CD8-positive, alpha-beta memory T cell (primary cell): ENCODE measurements at regions not wholly inside any gene's neighbourhood (a gene's known extent, or its start where the extent isn't known, plus 50 kb on each side); places are given as distances from the start of the nearest gene placed in this dataset.

Source experiments
- CTCF ChIA-PET: fragments of 350-600 bp; sonication (Branson Sonifier 250); formaldehyde crosslinking; loops from one replicate; lab custom pipeline; 2021; ENCODE audit warnings: antibody characterized with exemption; lab: Charles Lee
- POLR2A ChIA-PET: fragments of 350-600 bp; sonication (Branson Sonifier 250); formaldehyde crosslinking; loops from one replicate; lab custom pipeline; 2021; ENCODE audit warnings: antibody characterized with exemption; lab: Charles Lee
- DNase-seq, 5 donors: peaks; one replicate each; pipeline versions ENCODE4 v3.0.0 to v3.0.0-alpha.2; 2020 to 2022; ENCODE audit warnings: mixed read lengths in 1 of 5
- H3K27ac ChIP-seq: one replicate; pipeline ENCODE4 v1.7.0; 2013; ENCODE audit warnings: low read depth, mild to moderate bottlenecking, low read length, moderate library complexity
- H3K27me3 ChIP-seq: 2 replicates; pipeline ENCODE4 v1.7.0; 2013; ENCODE audit warnings: low read length, mild to moderate bottlenecking; ENCODE audit not compliant: insufficient read depth, poor library complexity, severe bottlenecking
- H3K36me3 ChIP-seq: 2 replicates; pipeline ENCODE4 v1.7.0; 2013; ENCODE audit warnings: mild to moderate bottlenecking, low read length, moderate library complexity; ENCODE audit not compliant: insufficient read depth
- H3K4me1 ChIP-seq: 2 replicates; pipeline ENCODE4 v1.7.0; 2013; ENCODE audit warnings: mild to moderate bottlenecking, low read length, moderate library complexity; ENCODE audit not compliant: insufficient read depth
- H3K4me3 ChIP-seq: 2 replicates; pipeline ENCODE4 v1.7.0; 2013; ENCODE audit warnings: mild to moderate bottlenecking, low read length
- H3K9me3 ChIP-seq: 2 replicates; pipeline ENCODE4 v1.7.0; 2013; ENCODE audit warnings: mild to moderate bottlenecking, low read length
- H3K27ac Mint-ChIP-seq, 8 donors: one replicate each; pipeline ENCODE4 v1.8.0; 2020 to 2021; ENCODE audit warnings: mixed read lengths in 8 of 8, mild to moderate bottlenecking in 6 of 8, inconsistent platforms in 3 of 8, moderate library complexity in 3 of 8
- H3K27me3 Mint-ChIP-seq, 2 donors: one replicate each; pipeline ENCODE4 v1.8.0; 2020 to 2021; ENCODE audit warnings: mixed read lengths in 2 of 2, mild to moderate bottlenecking in 1 of 2, moderate library complexity in 1 of 2
- H3K36me3 Mint-ChIP-seq, 3 donors: one replicate each; pipeline ENCODE4 v1.8.0; 2020 to 2021; ENCODE audit warnings: mixed read lengths in 3 of 3, inconsistent platforms in 1 of 3, mild to moderate bottlenecking in 1 of 3
- H3K4me1 Mint-ChIP-seq, 3 donors: one replicate each; pipeline ENCODE4 v1.8.0; 2020 to 2021; ENCODE audit warnings: mixed read lengths in 3 of 3, inconsistent platforms in 1 of 3, mild to moderate bottlenecking in 1 of 3
- H3K4me3 Mint-ChIP-seq, 7 donors: one replicate each; pipeline ENCODE4 v1.8.0; 2020 to 2021; ENCODE audit warnings: mixed read lengths in 7 of 7, mild to moderate bottlenecking in 6 of 7, moderate library complexity in 4 of 7, inconsistent platforms in 2 of 7
- H3K9me3 Mint-ChIP-seq, 5 donors: one replicate each; pipeline ENCODE4 v1.8.0; 2020 to 2022; ENCODE audit warnings: mixed read lengths in 5 of 5, mild to moderate bottlenecking in 3 of 5, moderate library complexity in 2 of 5, inconsistent platforms in 1 of 5

DNA sequence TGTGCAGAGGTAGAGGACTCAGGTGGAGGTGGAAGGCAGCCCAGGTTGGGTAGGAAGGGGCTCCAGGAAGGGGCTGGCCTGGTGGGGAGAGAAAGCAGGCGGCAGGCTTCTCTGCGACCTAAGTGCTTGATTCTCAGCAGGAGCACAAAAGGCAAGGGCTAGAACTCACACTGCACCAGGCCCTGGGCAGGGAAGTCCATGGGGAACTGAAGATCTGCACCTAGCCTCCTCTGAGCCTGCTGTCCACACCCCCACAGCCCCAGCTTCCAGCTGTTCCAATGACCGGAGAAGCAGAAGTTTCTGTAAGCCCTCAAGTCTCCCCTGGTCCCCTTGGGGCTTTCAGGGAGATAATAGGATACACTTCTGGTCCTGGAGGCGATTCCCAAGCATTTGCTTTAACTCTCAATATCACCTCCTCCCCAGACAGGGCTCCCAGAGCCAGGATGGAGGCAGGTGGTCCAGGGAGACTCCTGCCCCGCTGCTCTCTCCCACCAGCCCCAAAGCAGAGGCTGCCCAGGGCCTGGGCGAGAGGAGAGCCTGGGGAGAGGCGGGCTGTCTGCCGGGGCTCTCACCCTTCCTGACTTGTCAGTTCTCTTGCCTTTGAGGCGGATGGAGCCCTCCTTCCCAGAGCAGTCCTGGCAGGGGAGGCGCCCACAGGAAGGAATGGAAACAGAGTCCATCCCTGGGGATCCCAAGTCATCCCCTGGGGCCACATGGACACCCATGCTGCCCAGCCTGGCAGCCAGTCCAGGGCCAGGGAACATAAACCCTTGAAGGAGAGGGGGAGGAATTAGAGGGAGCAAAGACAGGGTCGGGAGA lies 126.0 kb downstream of the RBFOX3 start:
- Mint-ChIP-seq H3K4me1 (no peaks in the 10 kb centered on the region), H3K27ac (no peak overlapping the region), H3K36me3 (no peaks in the 10 kb centered on the region), H3K4me3 (no peak overlapping the region), H3K9me3 (no peaks in the 10 kb centered on the region), H3K27me3 (peaks cover 33 to 71% of the 10 kb centered on the region in 2 donors)
- Histone ChIP-seq H3K4me3 (no peak overlapping the region), H3K36me3 (no peaks in the 10 kb centered on the region), H3K27ac (no peak overlapping the region), H3K9me3 (no peaks in the 10 kb centered on the region), H3K4me1 (no peaks in the 10 kb centered on the region), H3K27me3 (peaks cover 10% of the 10 kb centered on the region)
- ChIA-PET CTCF (no interaction called here), POLR2A (no interaction called here)
- no peak for DNase-seq

- CTCF ChIA-PET: no interaction called here
- no peaks in the 10 kb centered on the region for H3K36me3 Mint-ChIP-seq
- no peaks in the 10 kb centered on the region for H3K36me3 ChIP-seq
- POLR2A ChIA-PET: no interaction called here
- no peaks in the 10 kb centered on the region for H3K9me3 Mint-ChIP-seq
- H3K27me3 ChIP-seq: peaks cover 10% of the 10 kb centered on the region
- no peak overlapping the region for H3K4me3 Mint-ChIP-seq
- H3K27ac ChIP-seq: no peak overlapping the region
- H3K27ac Mint-ChIP-seq: no peak overlapping the region
- no peaks in the 10 kb centered on the region for H3K4me1 Mint-ChIP-seq
- H3K4me1 ChIP-seq: no peaks in the 10 kb centered on the region
- H3K4me3 ChIP-seq: no peak overlapping the region
- no peak for DNase-seq
- H3K9me3 ChIP-seq: no peaks in the 10 kb centered on the region
- peaks cover 31 to 67% of the 10 kb centered on the region in 2 donors for H3K27me3 Mint-ChIP-seq
These were observed 127.0 kb downstream of the RBFOX3 start for GRCh38 chr17:79483842-79484241.

- Mint-ChIP-seq H3K27ac (no peak overlapping the region), H3K9me3 (no peaks in the 10 kb centered on the region), H3K4me3 (peak overlapping the region in 1 of 7 donors; percentile 59), H3K4me1 (no peaks in the 10 kb centered on the region), H3K27me3 (peaks cover 29 to 74% of the 10 kb centered on the region in 2 donors), H3K36me3 (no peaks in the 10 kb centered on the region)
- ChIA-PET POLR2A (no interaction called here), CTCF (no interaction called here)
- H3K27ac ChIP-seq: no peak overlapping the region
- no peaks in the 10 kb centered on the region for H3K9me3 ChIP-seq
- no peak for DNase-seq
- H3K4me3 ChIP-seq: no peak overlapping the region
- no peaks in the 10 kb centered on the region for H3K36me3 ChIP-seq
- H3K4me1 ChIP-seq: no peaks in the 10 kb centered on the region
- H3K27me3 ChIP-seq: peaks cover 10% of the 10 kb centered on the region
These were observed 127.9 kb downstream of the RBFOX3 start for GRCh38 chr17:79482727-79483521.

GRCh38 chr17:79479876-79480275 lies 131.0 kb downstream of the RBFOX3 start:
- POLR2A ChIA-PET: no interaction called here
- H3K4me3 ChIP-seq: no peak overlapping the region
- H3K27ac ChIP-seq: no peak overlapping the region
- no peaks in the 10 kb centered on the region for H3K9me3 ChIP-seq
- no peaks in the 10 kb centered on the region for H3K36me3 ChIP-seq
- H3K36me3 Mint-ChIP-seq: no peaks in the 10 kb centered on the region
- no peak for DNase-seq
- no peaks in the 10 kb centered on the region for H3K4me1 ChIP-seq
- CTCF ChIA-PET: no interaction called here
- H3K4me1 Mint-ChIP-seq: no peaks in the 10 kb centered on the region
- peaks cover 7% of the 10 kb centered on the region for H3K27me3 ChIP-seq
- no peak overlapping the region for H3K27ac Mint-ChIP-seq
- no peak overlapping the region for H3K4me3 Mint-ChIP-seq
- no peaks in the 10 kb centered on the region for H3K9me3 Mint-ChIP-seq
- peaks cover 20 to 66% of the 10 kb centered on the region in 2 donors for H3K27me3 Mint-ChIP-seq

DNA sequence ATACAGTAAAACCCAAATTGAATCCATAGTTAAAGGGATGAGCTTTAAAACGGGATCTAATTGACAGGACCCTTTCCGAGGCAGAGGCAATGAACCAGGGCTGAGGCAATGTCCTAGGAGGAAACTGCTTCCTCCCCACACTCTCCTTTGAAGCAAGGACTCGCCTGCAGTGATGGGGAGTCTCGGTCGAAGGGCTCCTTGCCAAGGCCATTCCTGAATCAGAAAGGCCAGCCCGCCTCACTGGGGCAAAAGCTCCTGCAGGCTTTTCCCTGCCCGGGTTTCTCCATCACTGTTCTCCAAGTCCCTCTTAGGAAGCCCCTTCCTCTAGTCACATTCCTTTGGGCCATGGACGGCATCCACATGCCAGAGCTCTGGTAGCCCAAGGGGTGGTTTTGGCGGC lies 132.0 kb downstream of the RBFOX3 start:
- CTCF ChIA-PET: no interaction called here

DNA sequence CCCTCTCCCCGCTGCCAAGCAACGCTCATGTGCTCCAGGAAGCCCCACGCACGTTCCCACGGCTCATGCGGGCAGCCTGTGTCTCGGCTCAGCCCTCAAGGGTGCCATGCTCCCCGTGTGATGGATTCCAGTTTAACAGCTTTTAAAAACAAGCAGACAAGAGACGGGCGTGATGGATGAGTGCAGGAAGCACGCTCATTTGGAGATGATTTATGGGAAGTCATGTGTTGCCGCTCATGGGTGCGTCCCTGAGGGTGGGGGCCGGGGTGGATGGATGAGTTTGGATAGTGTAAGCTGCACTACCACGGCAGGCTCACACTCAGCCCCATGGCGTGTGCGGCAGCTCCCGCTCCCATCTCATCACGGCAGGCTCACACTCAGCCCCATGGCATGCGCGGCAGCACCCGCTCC lies 132.8 kb downstream of the RBFOX3 start:
- Mint-ChIP-seq H3K27ac (no peak overlapping the region), H3K27me3 (peaks cover 14 to 69% of the 10 kb centered on the region in 2 donors), H3K9me3 (no peaks in the 10 kb centered on the region), H3K36me3 (no peaks in the 10 kb centered on the region), H3K4me3 (no peak overlapping the region), H3K4me1 (no peaks in the 10 kb centered on the region)
- no peaks in the 10 kb centered on the region for H3K9me3 ChIP-seq
- ChIA-PET POLR2A (no interaction called here), CTCF (no interaction called here)
- no peaks in the 10 kb centered on the region for H3K36me3 ChIP-seq
- H3K27me3 ChIP-seq: peaks cover 7% of the 10 kb centered on the region
- DNase-seq: no peak
- no peaks in the 10 kb centered on the region for H3K4me1 ChIP-seq
- no peak overlapping the region for H3K4me3 ChIP-seq
- no peak overlapping the region for H3K27ac ChIP-seq

More for the DNA sequence above, 132.0 kb downstream of the RBFOX3 start:
- H3K36me3 Mint-ChIP-seq: no peaks in the 10 kb centered on the region
- H3K27me3 Mint-ChIP-seq: peaks cover 19 to 68% of the 10 kb centered on the region in 2 donors
- H3K4me1 Mint-ChIP-seq: no peaks in the 10 kb centered on the region
- POLR2A ChIA-PET: no interaction called here
- H3K9me3 Mint-ChIP-seq: no peaks in the 10 kb centered on the region
- H3K27ac Mint-ChIP-seq: no peak overlapping the region
- Histone ChIP-seq H3K9me3 (no peaks in the 10 kb centered on the region), H3K27me3 (peaks cover 7% of the 10 kb centered on the region), H3K4me3 (no peak overlapping the region), H3K27ac (no peak overlapping the region), H3K36me3 (no peaks in the 10 kb centered on the region), H3K4me1 (no peaks in the 10 kb centered on the region)
- DNase-seq: no peak
- no peak overlapping the region for H3K4me3 Mint-ChIP-seq

- Mint-ChIP-seq H3K27me3 (peaks cover 16 to 53% of the 10 kb centered on the region in 2 donors), H3K4me1 (no peaks in the 10 kb centered on the region), H3K9me3 (no peaks in the 10 kb centered on the region), H3K27ac (no peak overlapping the region), H3K36me3 (no peaks in the 10 kb centered on the region), H3K4me3 (no peak overlapping the region)
- Histone ChIP-seq H3K9me3 (no peaks in the 10 kb centered on the region), H3K4me1 (no peaks in the 10 kb centered on the region), H3K27me3 (no peaks in the 10 kb centered on the region), H3K36me3 (no peaks in the 10 kb centered on the region), H3K4me3 (no peak overlapping the region), H3K27ac (no peak overlapping the region)
- POLR2A ChIA-PET: no interaction called here
- CTCF ChIA-PET: no interaction called here
- no peak for DNase-seq
These were observed 134.7 kb downstream of the RBFOX3 start for GRCh38 chr17:79476074-79476652.

DNA sequence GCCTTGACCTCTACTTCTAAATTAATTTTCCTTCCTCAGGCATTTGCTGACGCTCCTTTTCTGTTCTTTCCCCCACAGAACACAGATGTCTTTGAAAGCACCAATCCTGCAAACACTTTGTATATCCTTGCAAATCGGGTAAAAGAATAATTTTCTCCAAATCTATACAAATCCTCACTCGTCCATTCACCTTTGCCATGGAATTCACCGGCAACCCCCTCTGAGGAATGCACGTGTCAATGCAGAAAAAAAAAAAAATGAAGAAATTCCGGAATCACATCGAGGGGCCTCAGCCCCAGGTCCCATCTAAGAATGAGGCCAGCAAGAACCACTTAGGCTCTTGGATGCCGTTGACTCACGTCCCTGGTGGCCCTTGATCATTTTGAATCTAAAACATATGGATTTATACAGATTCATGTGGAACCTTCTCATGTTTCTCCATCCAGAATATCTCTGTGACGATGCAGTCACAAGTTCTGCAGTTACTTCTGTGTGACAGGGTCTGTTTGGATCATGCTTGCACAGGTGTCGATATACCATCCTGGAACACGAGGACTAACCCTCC lies 136.9 kb downstream of the RBFOX3 start:
- no peaks in the 10 kb centered on the region for H3K9me3 ChIP-seq
- H3K36me3 ChIP-seq: no peaks in the 10 kb centered on the region
- H3K27ac Mint-ChIP-seq: peak overlapping the region in 1 of 8 donors; percentile 81
- DNase-seq: no peak
- H3K4me3 Mint-ChIP-seq: no peak overlapping the region
- CTCF ChIA-PET: no interaction called here
- H3K27me3 ChIP-seq: no peaks in the 10 kb centered on the region
- peaks cover 10 to 50% of the 10 kb centered on the region in 2 donors for H3K27me3 Mint-ChIP-seq
- no peaks in the 10 kb centered on the region for H3K36me3 Mint-ChIP-seq
- H3K27ac ChIP-seq: no peak overlapping the region
- no peak overlapping the region for H3K4me3 ChIP-seq
- POLR2A ChIA-PET: no interaction called here
- H3K4me1 Mint-ChIP-seq: no peaks in the 10 kb centered on the region
- no peaks in the 10 kb centered on the region for H3K9me3 Mint-ChIP-seq
- H3K4me1 ChIP-seq: no peaks in the 10 kb centered on the region
